ENCODE measurements at regions not wholly inside any gene's neighbourhood (a gene's known extent, or its start where the extent isn't known, plus 50 kb on each side); places are given as distances from the start of the nearest gene placed in this dataset.
A peak's percentile ranks its signal among the peaks of the same experiment; 100 is the strongest.
"Not testable (repeated sequence)": the region's sequence is repeated elsewhere in the genome, so short reads cannot be mapped to it uniquely, and the experiment has no call there.

DNA sequence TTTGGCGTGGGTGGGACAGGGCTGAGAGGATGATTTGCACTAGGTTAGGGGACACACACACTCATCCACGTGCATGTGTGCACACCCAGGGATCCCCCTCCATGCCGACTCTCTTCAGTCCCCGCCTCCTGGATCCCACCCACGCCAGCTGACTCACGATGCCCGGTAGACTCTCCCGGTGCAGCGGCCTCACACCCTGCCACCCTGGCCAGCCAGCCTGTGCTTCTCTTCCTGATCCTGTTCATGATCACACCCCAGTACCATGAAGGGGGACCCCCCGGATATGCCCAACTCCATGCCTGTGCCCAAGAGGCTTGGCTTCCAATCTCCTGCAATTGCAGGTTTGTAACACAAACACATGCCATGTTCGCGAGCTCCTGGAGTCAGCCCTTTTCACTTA lies 157.8 kb upstream of the HDAC4 start:
- FAIRE-seq = no peak

DNA sequence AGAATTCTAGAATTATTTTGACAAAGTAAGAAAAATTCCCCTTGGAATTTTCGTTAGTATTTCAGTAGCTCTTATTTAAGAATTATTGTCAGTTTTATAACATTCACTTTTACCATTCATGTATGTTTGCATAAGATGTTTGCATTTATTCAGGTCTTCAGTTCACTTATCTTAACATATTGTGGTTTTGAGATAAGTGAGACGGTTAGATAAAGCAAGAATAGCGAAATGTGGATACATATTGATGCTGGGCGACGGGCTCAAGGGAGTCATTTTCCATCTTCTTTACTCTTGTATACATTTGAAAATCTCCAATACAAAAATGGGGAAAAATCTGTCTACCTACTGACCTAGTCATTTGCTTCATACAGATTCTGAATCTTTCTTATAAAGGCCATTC lies 156.7 kb upstream of the HDAC4 start:
- peak; percentile 69 for FAIRE-seq

- no peak for FAIRE-seq
Observed at GRCh38 chr2:239555571-239555905, 154.7 kb upstream of the HDAC4 start.

DNA sequence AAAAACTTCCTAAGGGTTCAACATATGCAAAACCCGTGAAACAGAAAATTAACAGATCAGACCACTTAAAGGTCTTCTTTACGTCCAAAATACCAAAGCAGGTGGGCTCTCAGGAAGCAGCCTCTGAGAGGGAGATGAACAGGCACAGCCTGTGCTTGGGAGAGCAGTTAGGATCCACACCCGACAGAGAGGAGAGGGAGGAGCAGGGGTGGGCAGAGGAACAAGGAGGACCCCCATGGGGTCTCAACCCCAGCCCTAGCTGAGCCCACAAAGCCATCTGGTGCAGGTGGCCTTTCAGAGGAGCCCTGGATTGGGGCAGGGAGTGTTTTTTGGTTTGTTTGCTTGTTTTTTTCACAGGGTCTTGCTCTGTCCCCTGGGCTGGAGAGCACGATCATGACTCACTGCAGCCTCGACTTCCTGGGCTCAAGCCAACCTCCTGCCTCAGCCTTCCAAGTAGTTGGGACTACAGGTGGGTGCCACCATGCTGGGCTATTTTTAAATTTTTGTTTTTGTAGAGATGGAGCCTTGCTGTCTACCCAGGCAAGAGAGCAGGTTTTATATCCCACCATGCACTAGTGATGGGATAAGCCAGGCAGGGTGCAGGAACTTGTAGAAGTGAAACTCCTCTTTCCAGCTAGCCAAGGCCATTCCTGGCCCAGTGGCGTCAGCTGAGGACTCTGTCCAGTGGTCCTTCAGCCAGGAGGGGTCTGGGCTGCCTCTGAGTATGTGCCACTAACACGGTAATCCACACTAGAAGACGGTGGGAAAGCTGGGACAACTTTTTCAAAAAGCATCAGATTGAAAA lies 154.1 kb upstream of the HDAC4 start:
- FAIRE-seq = no peak

DNA sequence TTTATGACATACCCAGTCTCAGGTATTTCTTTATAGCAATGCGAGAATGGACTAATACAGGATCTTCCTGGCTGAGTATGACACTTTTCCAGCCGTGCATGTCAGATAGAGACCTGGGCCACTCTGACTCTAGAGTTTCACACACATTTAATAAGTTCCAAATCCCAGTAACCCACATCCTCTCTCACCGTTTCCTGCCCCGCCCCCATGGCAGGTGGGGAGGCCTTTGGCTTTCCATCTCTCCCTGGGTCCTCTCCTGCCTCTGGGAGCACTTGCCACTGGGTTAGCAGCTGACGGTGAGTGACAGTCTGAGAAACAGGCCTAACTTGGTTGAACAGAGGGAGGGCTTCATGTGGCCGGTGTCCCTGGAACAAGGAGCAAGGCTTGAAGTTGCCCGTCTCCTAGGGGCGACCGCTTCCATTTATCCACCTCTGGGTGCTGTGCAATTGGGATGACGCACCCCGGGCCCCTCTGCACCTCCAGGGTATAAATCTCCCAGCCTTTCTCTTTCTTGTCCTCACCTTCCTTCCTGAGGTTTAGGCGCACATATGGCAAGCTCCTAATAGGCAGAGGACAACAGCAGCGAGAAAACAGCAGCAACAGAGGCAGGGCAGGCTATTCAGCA lies 152.7 kb upstream of the HDAC4 start:
- no peak for FAIRE-seq

GRCh38 chr2:239552213-239552926 lies 151.6 kb upstream of the HDAC4 start:
- FAIRE-seq = no peak

DNA sequence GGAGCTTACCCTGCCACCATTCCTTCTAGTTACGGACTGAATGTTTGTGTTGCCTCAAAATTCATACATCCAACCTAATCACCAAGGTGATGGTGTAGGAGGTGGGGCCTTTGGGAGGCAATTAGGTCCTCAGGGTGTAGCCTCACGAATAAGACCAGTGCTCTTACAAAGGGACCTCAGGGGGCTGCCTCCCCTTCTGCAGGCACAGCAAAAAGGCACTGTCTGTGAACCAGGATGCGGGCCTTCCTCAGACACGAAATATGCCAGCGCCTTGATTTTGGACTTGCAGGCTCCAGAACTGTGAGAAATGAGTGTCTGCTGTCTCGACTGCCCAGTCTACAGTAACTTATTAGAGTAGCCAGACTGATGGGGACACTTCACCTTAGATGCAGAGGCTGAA lies 150.4 kb upstream of the HDAC4 start:
- FAIRE-seq = no peak

DNA sequence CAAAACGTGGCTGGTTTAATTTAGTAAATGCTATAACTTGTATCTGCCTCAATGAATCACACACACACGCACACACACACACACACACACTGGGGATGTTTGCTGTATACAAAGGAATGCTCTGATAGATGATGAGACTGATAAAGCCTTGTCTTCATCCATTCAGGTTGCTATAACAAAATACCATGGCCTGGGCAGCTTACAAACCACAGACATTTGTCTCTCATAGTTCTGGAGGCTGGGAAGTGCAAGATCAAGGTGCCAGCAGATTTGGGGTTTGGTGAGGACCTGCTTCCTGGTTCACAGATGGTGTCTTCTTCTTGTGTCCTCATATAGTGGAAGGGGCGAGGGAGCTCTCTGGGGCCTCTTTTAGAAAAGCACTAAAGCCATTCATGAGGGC lies 149.5 kb upstream of the HDAC4 start:
- FAIRE-seq = no peak

GRCh38 chr2:239549711-239550255 lies 149.0 kb upstream of the HDAC4 start:
- no peak for FAIRE-seq

DNA sequence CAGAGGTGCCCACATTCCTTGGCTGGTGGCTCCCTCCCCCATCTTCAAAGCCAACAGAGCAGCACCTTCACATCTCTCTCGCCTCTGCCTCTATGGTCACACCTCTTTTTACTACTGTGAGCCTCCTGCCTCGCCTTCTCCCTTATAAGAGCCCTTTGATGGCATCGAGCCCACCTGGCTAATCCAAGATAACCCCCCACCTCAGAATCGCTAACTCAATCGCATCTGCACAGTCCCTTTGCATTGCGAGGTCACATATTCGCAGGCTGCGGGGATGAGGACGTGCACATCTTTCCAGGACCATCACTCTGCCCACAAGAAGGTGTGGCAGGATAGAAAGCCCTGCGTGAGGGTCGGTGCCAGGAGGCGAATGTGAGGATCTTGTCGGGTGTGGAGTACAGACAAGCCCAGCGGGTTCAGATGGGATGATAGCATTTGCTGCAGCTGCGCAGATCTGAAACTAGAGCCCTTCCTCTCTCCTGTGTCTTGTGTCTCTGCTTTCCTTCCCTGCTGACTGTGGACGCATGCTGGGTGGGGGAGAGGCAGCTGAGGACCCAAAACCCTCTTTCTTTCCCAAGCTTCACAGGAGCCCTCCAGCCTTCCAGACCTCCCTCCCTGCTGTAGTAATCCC lies 148.3 kb upstream of the HDAC4 start:
- FAIRE-seq = no peak

GRCh38 chr2:239548451-239548871 lies 147.6 kb upstream of the HDAC4 start:
- FAIRE-seq = no peak

DNA sequence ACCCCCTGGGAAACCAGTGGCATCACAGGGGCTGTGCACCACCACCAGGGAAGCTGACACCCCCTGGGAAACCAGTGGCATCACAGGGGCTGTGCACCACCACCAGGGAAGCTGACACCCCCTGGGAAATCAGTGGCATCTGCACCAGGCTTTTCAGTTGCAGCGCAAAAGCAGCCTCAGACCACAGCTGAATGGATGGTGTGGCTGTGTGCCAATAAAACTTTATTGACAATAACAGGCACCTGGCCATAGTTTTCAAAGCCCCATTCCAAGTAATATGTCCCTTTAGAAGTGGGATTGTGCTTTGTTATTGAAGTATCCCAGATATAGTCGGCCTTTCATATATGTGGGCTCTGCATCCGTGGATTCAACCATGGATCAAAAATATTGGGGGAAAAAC lies 146.3 kb upstream of the HDAC4 start:
- not testable (repeated sequence) for FAIRE-seq

GRCh38 chr2:239546541-239546940 lies 145.7 kb upstream of the HDAC4 start:
- no peak for FAIRE-seq

DNA sequence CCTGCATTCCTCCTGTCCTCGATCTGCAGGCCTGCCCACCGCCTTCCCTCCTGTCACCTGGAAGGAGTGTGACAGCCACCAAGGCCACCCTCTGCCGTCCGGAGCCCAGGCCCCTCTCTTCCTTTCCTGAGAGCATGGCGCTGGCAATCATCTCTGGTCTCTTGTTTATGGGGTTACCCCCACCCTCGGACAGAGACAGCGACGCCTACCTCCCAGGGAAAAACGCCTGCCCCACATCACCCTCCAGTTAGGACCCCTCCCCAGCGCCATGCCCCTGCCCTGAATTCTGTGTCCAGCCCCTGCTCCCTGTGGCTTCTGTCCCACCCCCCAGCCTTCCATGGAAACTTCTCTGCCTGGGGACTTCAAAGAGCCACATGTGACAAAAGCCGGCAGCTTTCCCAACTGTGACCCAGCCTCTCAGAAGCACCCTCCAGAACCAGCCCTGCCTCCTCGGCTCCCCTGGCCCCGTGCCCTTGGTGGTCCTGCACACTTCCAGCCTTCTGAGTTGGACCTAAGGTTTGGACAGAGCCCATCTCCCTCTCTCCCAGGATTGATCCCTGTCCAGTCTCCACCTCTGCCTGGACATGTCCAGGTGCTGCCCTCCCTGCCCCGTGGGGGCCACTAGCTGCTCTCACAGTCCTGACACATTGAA lies 145.0 kb upstream of the HDAC4 start:
- no peak for FAIRE-seq

DNA sequence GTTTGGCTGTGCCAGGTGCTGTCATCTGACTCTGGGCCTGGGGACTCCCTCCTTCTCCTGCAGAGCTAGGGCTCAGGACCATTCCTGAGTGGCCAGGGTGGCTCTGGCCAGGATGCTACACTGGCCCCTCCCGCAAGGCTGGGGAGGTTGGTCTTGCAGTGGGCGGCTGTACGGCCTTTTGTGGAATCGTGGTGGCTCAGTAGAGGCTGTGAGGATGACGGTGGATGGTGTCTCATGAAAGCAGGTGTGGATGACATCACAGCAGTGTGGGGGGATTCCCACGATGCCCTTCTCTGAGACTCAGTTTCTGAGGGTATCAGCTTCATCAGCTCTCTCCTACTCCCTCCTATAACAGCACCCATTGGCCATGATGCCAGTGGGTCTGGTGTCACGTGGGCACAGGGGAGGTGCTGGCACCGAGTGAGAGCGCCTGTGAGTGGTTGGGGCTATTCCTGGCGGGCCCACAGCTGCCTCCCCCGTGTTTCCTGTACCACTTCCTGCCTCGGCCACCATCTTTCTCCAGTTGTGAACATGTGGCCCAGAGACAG lies 144.2 kb upstream of the HDAC4 start:
- no peak for FAIRE-seq

GRCh38 chr2:239544143-239544917 lies 143.5 kb upstream of the HDAC4 start:
- FAIRE-seq = no peak

DNA sequence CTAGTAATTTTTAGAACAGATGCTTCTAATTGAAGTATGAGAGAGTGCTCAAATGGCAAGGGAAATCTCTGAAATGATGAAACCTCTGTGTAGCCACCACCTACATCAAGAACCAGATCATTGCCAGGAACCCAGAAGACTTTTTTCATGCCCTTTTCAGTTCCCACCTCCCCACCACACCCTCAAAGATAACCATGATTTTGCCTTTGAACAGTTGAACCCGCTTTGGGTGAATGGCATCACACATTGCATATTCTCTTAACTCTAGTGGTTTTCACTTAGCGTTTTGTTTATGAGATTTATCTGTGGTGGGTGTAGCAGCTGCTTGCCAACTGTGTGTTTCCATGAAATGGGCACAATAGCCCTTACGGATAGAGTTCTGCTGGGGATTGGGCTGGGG lies 142.9 kb upstream of the HDAC4 start:
- FAIRE-seq = no peak

DNA sequence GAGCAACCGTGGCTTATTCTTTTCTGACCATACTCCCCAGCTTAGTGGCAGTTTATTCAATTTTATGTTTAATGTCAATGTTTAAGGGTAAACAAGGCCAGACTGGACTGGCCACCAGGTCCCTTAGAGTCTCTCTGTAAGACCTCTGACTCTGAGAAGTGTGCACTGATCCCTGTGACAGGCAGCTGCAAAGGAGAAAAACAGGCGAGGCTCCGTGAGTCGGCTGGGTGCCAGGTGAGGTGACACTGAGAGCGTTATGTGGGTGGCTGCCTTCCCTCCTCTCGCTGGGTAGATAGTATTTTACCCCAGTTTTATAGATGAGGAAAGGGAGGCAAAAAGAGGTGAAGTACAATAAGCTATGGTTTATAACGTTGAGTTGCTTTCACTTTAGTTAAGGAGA lies 139.4 kb upstream of the HDAC4 start:
- FAIRE-seq = no peak

- no peak for FAIRE-seq
Observed at GRCh38 chr2:239539776-239540100, 138.9 kb upstream of the HDAC4 start.

- no peak for FAIRE-seq
Observed at GRCh38 chr2:239539083-239539775, 138.4 kb upstream of the HDAC4 start.

DNA sequence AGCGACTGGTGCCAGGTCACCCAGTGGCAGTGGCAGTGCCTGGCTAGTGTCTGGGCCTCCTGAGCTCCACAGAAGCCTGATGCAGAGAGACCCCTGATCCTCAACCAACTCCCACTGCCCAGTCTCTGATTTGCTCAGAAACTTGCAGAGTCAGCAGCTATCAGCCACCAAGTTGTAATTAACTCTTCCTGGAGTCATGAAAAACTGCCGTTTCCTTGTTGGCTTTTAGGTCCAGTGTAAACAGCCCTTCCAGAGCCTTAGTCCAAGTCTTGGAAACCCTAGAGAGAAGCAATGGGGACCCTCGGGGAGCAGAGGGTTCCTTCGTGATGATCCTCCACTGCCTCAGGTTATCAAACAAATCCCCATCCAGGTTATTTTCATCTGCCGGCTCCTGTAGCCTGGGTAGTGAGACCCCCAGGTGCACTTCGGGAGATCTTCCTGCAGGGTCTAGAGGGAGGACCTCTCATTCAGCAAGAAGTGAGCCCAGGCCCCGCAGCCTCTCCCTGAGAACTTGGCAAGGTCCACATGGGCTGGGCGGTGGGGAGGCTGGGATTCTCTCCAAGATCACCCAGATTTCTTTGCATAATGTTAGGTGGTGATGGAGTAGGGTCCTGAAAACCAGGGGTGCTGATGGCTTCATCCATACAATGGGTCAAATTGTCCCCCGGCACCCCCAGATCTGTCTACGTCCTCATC lies 137.7 kb upstream of the HDAC4 start:
- FAIRE-seq = no peak

Data from islet of Langerhans (tissue), 1 donor.